ENCODE measurements at regions not wholly inside any gene's neighbourhood (a gene's known extent, or its start where the extent isn't known, plus 50 kb on each side); places are given as distances from the start of the nearest gene placed in this dataset.
A peak's percentile ranks its signal among the peaks of the same experiment; 100 is the strongest.

- DNase-seq: no peak
Measured at GRCh38 chr5:126315341-126315740, 107.9 kb upstream of the GRAMD2B start.

- DNase-seq: no peak
Measured at GRCh38 chr5:126332326-126332725, 90.9 kb upstream of the GRAMD2B start.

- no peak for DNase-seq
Measured at GRCh38 chr5:126334760-126335159, 88.4 kb upstream of the GRAMD2B start.

GRCh38 chr5:126335886-126336285 is 87.3 kb upstream of the GRAMD2B start:
- DNase-seq: no peak

- no peak for DNase-seq
Measured at GRCh38 chr5:126338635-126339034, 84.6 kb upstream of the GRAMD2B start.

- peak; percentile 64 for DNase-seq
Measured at GRCh38 chr5:126339215-126339805, 83.9 kb upstream of the GRAMD2B start.

- no peak for DNase-seq
Measured at GRCh38 chr5:126341906-126342630, 81.1 kb upstream of the GRAMD2B start.

GRCh38 chr5:126348855-126349635 is 74.2 kb upstream of the GRAMD2B start:
- DNase-seq: no peak

- no peak for DNase-seq
Measured at GRCh38 chr5:126351153-126351552, 72.1 kb upstream of the GRAMD2B start.

GRCh38 chr5:126354012-126354857 is 69.0 kb upstream of the GRAMD2B start:
- peak; percentile 15 for DNase-seq

- DNase-seq: no peak
Measured at GRCh38 chr5:126354858-126355731, 68.1 kb upstream of the GRAMD2B start.

- DNase-seq: peak; percentile 13
Measured at GRCh38 chr5:126355940-126356339, 67.3 kb upstream of the GRAMD2B start.

- no peak for DNase-seq
Measured at GRCh38 chr5:126357585-126358342, 65.4 kb upstream of the GRAMD2B start.

- no peak for DNase-seq
Measured at GRCh38 chr5:126358525-126358924, 64.7 kb upstream of the GRAMD2B start.

- no peak for DNase-seq
Measured at GRCh38 chr5:126359884-126360283, 63.3 kb upstream of the GRAMD2B start.

GRCh38 chr5:126360467-126360866 is 62.7 kb upstream of the GRAMD2B start:
- no peak for DNase-seq

- no peak for DNase-seq
Measured at GRCh38 chr5:126363658-126364057, 59.6 kb upstream of the GRAMD2B start.

GRCh38 chr5:126364206-126364902 is 58.9 kb upstream of the GRAMD2B start:
- no peak for DNase-seq

GRCh38 chr5:126365446-126366198 is 57.6 kb upstream of the GRAMD2B start:
- DNase-seq: no peak

- no peak for DNase-seq
Measured at GRCh38 chr5:126366199-126366560, 57.0 kb upstream of the GRAMD2B start.
